ENCODE measurements at regions not wholly inside any gene's neighbourhood (a gene's known extent, or its start where the extent isn't known, plus 50 kb on each side); places are given as distances from the start of the nearest gene placed in this dataset.

GRCh38 chr13:39132286-39133230, 94.3 kb downstream of the NHLRC3 start:
- POLR2A ChIA-PET = no interaction called here
- no peak for TF ChIP-seq CTCF (IDR thresholded peaks at IDR 0.05; ENCODE audit: control extremely low read depth, extremely low read depth, low read depth, missing control alignments)
- no peak for DNase-seq (ENCODE audit: extremely low spot score)
- CTCF ChIA-PET = interaction anchor here (1.0 to 2.1 kb wide), 8 partner anchors 11 to 484 kb away, joined by 3 to 20 read pairs (median 5); no protein-coding TSS in a partner anchor

GRCh38 chr13:39133781-39134180, 95.5 kb downstream of the NHLRC3 start:
- CTCF ChIA-PET = interaction anchor here (1.2 to 2.1 kb wide), 4 partner anchors 10 to 483 kb away, joined by 3 to 20 read pairs (median 8); no protein-coding TSS in a partner anchor
- POLR2A ChIA-PET = no interaction called here
- no peak for TF ChIP-seq CTCF (IDR thresholded peaks at IDR 0.05; ENCODE audit: control extremely low read depth, extremely low read depth, low read depth, missing control alignments)
- no peak for DNase-seq (ENCODE audit: extremely low spot score)

- no peak for TF ChIP-seq CTCF (IDR thresholded peaks at IDR 0.05; ENCODE audit: control extremely low read depth, extremely low read depth, low read depth, missing control alignments)
- ChIA-PET POLR2A (no interaction called here), CTCF (no interaction called here)
- no peak for DNase-seq (ENCODE audit: extremely low spot score)
Observed at GRCh38 chr13:39134574-39134973, 96.3 kb downstream of the NHLRC3 start.

GRCh38 chr13:39144391-39144790, 106.1 kb downstream of the NHLRC3 start:
- ChIA-PET POLR2A (no interaction called here), CTCF (interaction anchor here (0.7 to 6.7 kb wide), 25 partner anchors 11 to 748 kb away, joined by 3 to 48 read pairs (median 4); no protein-coding TSS in a partner anchor)
- DNase-seq (ENCODE audit: extremely low spot score) = no peak
- no peak for TF ChIP-seq CTCF (IDR thresholded peaks at IDR 0.05; ENCODE audit: control extremely low read depth, extremely low read depth, low read depth, missing control alignments)

GRCh38 chr13:39144941-39145533, 106.8 kb downstream of the NHLRC3 start:
- DNase-seq (ENCODE audit: extremely low spot score) = peak; percentile 49
- ChIA-PET CTCF (interaction anchor here (0.7 to 6.7 kb wide), 33 partner anchors 10 to 747 kb away, joined by 3 to 48 read pairs (median 3); no protein-coding TSS in a partner anchor), POLR2A (no interaction called here)
- TF ChIP-seq CTCF (IDR thresholded peaks at IDR 0.05; ENCODE audit: control extremely low read depth, extremely low read depth, low read depth, missing control alignments) = peak; percentile 74

GRCh38 chr13:39148513-39148961, 110.3 kb downstream of the NHLRC3 start:
- no peak for DNase-seq (ENCODE audit: extremely low spot score)
- POLR2A ChIA-PET = no interaction called here

More at GRCh38 chr13:39148513-39148961, 110.3 kb downstream of the NHLRC3 start:
- no peak for TF ChIP-seq CTCF (IDR thresholded peaks at IDR 0.05; ENCODE audit: control extremely low read depth, extremely low read depth, low read depth, missing control alignments)
- CTCF ChIA-PET = interaction anchor here (2.0 to 6.7 kb wide), 2 partner anchors 113 to 468 kb away, joined by 7 to 42 read pairs; no protein-coding TSS in a partner anchor
